ENCODE measurements at regions not wholly inside any gene's neighbourhood (a gene's known extent, or its start where the extent isn't known, plus 50 kb on each side); places are given as distances from the start of the nearest gene placed in this dataset.
A peak's percentile ranks its signal among the peaks of the same experiment; 100 is the strongest.
"Not testable (repeated sequence)": the region's sequence is repeated elsewhere in the genome, so short reads cannot be mapped to it uniquely, and the experiment has no call there.

GRCh38 chr20:48364055-48364454 lies 463.7 kb downstream of the PREX1 start:
- peaks cover 41% of the 10 kb centered on the region for H3K4me1 ChIP-seq (ENCODE audit: low read length)

GRCh38 chr20:48360342-48360975 lies 467.3 kb downstream of the PREX1 start:
- Histone ChIP-seq H3K36me3 (replicated peaks; ENCODE audit: low read depth, low read length) (peaks cover 42% of the 10 kb centered on the region), H4K20me1 (ENCODE audit: insufficient read depth, low read length) (no peaks in the 10 kb centered on the region), H2AFZ (ENCODE audit: low read depth, low read length) (no peak overlapping the region), H3K4me1 (ENCODE audit: low read length) (peaks cover 65% of the 10 kb centered on the region), H3K9me3 (ENCODE audit: insufficient read depth, low read length) (peaks cover 14% of the 10 kb centered on the region; the same call in 1 of the 2 replicates), H3K4me2 (ENCODE audit: low read length) (peak overlapping the region; percentile 99), H3K27me3 (ENCODE audit: low read depth, low read length) (no peaks in the 10 kb centered on the region), H3K9ac (ENCODE audit: low read length) (peak overlapping the region; percentile 92), H3K27ac (ENCODE audit: low read length) (peak overlapping the region; percentile 96), H3K79me2 (ENCODE audit: low read length) (peaks cover 21% of the 10 kb centered on the region), H3K4me3 (ENCODE audit: low read length) (peak overlapping the region; percentile 77)
- no peak for TF ChIP-seq CTCF (IDR thresholded peaks at IDR 0.05; ENCODE audit: low read depth, low read length)
- TF ChIP-seq EZH2phosphoT487 (IDR thresholded peaks at IDR 0.05; ENCODE audit: low read depth), result no peak

More at GRCh38 chr20:48364055-48364454, 463.7 kb downstream of the PREX1 start:
- H3K4me3 ChIP-seq (ENCODE audit: low read length), result no peak overlapping the region
- no peak for TF ChIP-seq EZH2phosphoT487 (IDR thresholded peaks at IDR 0.05; ENCODE audit: low read depth)
- no peak for TF ChIP-seq CTCF (IDR thresholded peaks at IDR 0.05; ENCODE audit: low read depth, low read length)
- H3K27me3 ChIP-seq (ENCODE audit: low read depth, low read length), result no peaks in the 10 kb centered on the region
- peaks cover 21% of the 10 kb centered on the region for H3K79me2 ChIP-seq (ENCODE audit: low read length)
- no peak overlapping the region for H2AFZ ChIP-seq (ENCODE audit: low read depth, low read length)
- peak overlapping the region; percentile 26 for H3K27ac ChIP-seq (ENCODE audit: low read length)
- no peaks in the 10 kb centered on the region for H4K20me1 ChIP-seq (ENCODE audit: insufficient read depth, low read length)
- H3K36me3 ChIP-seq (replicated peaks; ENCODE audit: low read depth, low read length), result peaks cover 61% of the 10 kb centered on the region
- no peak overlapping the region for H3K9ac ChIP-seq (ENCODE audit: low read length)
- H3K4me2 ChIP-seq (ENCODE audit: low read length), result no peak overlapping the region
- H3K9me3 ChIP-seq (ENCODE audit: insufficient read depth, low read length), result peaks cover 21% of the 10 kb centered on the region; the same call in 1 of the 2 replicates

- Histone ChIP-seq H3K27ac (ENCODE audit: low read length) (peak overlapping the region; percentile 96), H3K36me3 (replicated peaks; ENCODE audit: low read depth, low read length) (peaks cover 37% of the 10 kb centered on the region), H3K4me1 (ENCODE audit: low read length) (peaks cover 62% of the 10 kb centered on the region), H3K4me2 (ENCODE audit: low read length) (peak overlapping the region; percentile 99), H3K9ac (ENCODE audit: low read length) (peak overlapping the region; percentile 92), H3K9me3 (ENCODE audit: insufficient read depth, low read length) (peaks cover 12% of the 10 kb centered on the region; the same call in 1 of the 2 replicates), H4K20me1 (ENCODE audit: insufficient read depth, low read length) (no peaks in the 10 kb centered on the region), H3K4me3 (ENCODE audit: low read length) (peak overlapping the region; percentile 77), H3K79me2 (ENCODE audit: low read length) (peaks cover 21% of the 10 kb centered on the region), H3K27me3 (ENCODE audit: low read depth, low read length) (no peaks in the 10 kb centered on the region), H2AFZ (ENCODE audit: low read depth, low read length) (no peak overlapping the region)
- TF ChIP-seq EZH2phosphoT487 (IDR thresholded peaks at IDR 0.05; ENCODE audit: low read depth) (no peak), CTCF (IDR thresholded peaks at IDR 0.05; ENCODE audit: low read depth, low read length) (no peak)
Observed at GRCh38 chr20:48359692-48360341, 468.0 kb downstream of the PREX1 start.

- peak overlapping the region; percentile 99 for H3K4me2 ChIP-seq (ENCODE audit: low read length)
Observed at GRCh38 chr20:48359055-48359390, 468.8 kb downstream of the PREX1 start.

More at GRCh38 chr20:48359055-48359390, 468.8 kb downstream of the PREX1 start:
- Histone ChIP-seq H3K27ac (ENCODE audit: low read length) (peak overlapping the region; percentile 96), H3K79me2 (ENCODE audit: low read length) (peaks cover 21% of the 10 kb centered on the region), H3K4me1 (ENCODE audit: low read length) (peaks cover 54% of the 10 kb centered on the region), H3K9ac (ENCODE audit: low read length) (peak overlapping the region; percentile 92), H3K4me3 (ENCODE audit: low read length) (peak overlapping the region; percentile 77), H3K36me3 (replicated peaks; ENCODE audit: low read depth, low read length) (peaks cover 32% of the 10 kb centered on the region), H3K9me3 (ENCODE audit: insufficient read depth, low read length) (peaks cover 10% of the 10 kb centered on the region)
- not testable (repeated sequence) for H4K20me1 ChIP-seq (ENCODE audit: insufficient read depth, low read length); H3K27me3 ChIP-seq (ENCODE audit: low read depth, low read length); H2AFZ ChIP-seq (ENCODE audit: low read depth, low read length)
